HG03354 (cell line): ENCODE measurements at regions not wholly inside any gene's neighbourhood (a gene's known extent, or its start where the extent isn't known, plus 50 kb on each side); places are given as distances from the start of the nearest gene placed in this dataset.
"Not testable (repeated sequence)": the region's sequence is repeated elsewhere in the genome, so short reads cannot be mapped to it uniquely, and the experiment has no call there.

Source experiments
- ATAC-seq: cut with Tn5 transposase; IDR thresholded peaks from one replicate; pipeline ENCODE4 v1.9.1; 2021; ENCODE audit warnings: mild to moderate bottlenecking; ENCODE audit not compliant: unreplicated experiment, poor library complexity, severe bottlenecking

DNA sequence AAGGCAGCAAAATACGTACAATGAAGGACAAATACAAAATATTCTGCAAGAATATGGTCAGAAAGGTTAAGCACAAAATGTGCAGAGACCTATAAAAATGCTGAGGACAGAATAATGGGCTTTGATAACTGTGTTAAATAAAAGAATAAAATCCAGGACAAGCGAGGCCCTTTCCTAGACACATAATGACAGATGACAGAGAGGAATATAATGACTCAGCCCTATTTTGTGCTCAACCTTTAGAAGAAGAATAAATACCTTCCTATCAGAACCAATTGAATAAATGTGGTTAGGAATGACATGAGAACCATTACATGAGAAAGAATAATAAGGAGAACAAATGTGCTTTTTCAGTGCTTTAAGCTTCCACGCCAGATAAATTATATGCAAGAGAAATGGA lies 178.0 kb downstream of the TEX13C start:
- no peak for ATAC-seq

DNA sequence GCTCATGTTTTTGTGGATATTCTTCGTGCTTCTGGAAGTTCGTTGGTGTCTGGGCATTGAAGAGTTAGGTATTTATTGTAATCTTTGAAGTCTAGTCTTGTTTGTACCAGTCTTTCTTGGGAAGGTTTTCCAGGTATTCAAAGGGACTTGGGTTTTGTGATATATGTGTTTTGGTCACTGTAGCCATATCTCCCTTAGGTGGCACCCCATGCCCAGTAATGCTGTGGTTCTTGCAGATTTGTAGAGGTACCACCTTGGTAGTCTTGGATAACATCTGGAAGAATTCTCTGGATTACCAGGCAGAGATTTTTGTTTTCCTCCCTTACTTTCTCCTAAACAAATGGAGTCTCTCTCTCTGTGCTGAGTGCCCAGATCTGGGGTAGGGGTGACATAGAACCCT lies 184.1 kb downstream of the TEX13C start:
- ATAC-seq = no peak

DNA sequence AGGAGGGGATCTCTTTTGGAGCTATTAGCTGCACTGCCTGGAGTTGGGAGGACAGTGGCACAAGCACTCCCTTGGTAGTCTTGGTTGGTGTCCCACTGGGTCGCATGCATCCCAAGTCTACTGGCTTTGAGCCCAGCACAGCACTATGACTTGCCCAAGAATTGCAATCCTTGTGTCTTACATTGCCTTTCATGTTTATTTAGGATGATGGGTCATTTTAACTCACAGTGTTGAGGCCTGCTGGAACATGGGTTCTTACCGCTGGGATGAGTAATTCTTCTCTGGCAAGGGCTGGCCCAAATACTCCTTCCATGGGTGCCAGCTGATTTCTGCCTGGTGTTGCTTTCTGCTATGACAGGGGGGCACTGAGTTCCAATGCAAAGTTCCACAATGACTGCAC lies 185.5 kb downstream of the TEX13C start:
- no peak for ATAC-seq

DNA sequence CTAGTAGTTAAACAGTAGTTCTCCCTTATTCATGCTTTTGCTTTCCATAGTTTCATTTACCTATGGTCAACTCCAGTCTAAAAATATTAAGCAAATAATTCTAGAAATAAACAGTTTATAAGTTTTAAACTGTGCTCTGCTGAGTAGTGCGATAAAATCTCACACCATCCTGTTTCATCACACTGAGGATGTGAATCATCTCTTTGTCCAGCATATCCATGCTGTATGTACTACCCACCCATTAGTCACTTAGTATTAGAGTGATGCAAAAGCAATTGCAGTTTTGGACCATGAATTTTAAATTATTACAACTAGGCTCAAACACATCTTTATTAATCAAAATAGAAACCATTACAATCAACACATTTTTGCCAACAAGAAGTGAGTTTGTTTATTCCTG lies 187.4 kb downstream of the TEX13C start:
- ATAC-seq = no peak

DNA sequence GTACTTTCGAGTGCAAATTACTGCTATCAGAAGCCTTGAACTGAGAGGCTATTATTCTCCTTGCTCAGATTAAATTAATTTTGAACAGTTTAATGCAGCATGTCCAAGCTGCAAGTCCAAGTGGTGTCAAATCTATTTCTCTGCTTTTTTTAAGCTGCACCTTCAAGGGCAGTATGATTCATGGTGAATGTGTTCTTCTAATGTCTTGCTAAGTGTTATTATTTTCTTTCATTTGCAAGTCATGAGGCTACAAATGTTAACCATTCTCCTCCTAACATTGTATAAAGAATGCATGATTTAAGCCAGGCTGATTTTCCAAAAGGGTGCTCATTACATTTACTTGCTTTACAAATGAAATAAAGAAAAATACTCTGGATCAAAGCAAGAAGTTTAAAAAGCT lies 200.4 kb downstream of the TEX13C start:
- no peak for ATAC-seq

DNA sequence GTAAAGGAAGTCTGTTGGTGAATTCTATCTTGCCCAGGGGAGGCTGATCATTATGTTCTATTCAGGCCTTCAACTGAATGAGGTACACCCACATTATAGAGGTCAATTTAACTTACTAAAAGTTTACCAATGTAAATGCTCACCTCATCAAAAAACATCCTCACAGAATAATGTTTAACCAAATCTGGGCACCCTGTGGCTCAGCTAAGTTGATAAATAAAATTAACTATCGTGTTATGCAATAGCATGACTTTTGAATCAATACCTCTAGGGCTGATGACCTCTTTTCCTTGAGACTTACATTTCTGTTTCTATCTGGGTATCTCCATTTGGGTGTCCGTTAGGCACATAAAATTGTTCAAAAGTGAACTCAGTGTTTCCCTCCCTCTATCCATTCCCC lies 203.1 kb downstream of the TEX13C start:
- ATAC-seq = no peak

DNA sequence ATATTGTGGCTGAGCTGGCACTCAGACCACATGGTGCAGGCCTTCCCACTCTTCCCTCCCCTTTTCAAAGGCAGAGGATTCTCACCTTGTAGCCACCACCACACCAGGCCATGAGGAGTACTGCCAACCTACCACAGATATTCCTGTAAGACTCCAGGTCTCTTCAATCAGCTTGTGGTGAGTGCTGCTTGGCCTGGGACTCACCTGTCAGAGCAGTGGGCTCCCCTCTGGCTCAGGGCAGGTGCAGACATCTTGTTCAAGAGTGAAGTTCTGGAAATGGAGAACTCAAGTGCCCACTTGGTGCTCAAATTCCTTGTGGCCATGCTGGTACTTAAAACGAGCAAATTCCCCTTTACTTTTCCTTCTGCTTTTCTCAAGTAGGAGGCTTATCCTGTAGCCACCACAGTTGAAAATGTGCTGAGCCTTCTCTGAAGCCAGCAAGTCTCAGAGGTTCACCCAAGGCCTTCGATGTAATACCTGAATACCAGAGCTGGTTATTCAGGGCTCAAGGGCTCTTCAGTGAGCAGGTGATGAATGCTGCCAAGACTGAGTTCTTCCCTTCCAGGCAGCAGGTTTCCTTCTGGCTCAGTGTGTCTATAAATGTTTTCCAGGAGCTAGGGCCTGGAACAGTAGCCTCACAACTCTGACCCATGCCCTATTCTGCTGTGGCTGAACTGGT lies 212.9 kb downstream of the TEX13C start:
- no peak for ATAC-seq

DNA sequence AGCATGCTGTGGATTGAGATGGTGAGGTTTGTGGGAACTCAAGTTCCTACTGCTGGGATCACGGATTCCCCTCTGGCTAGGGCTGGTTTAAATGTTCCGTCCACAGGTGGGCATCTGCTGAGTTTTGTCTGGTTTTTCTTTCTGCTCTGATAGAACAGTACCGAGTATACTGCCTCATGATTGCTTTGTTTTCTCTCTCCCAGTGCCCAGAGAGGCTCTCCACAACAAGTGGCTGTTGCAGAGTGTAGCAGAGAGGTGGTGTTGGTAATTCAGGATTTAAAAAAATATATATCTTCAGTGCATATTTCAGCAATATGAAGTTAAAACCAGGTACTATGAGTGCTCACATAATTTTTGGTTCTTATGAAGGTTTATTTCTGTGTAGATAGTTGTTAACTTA lies 213.7 kb downstream of the TEX13C start:
- no peak for ATAC-seq

DNA sequence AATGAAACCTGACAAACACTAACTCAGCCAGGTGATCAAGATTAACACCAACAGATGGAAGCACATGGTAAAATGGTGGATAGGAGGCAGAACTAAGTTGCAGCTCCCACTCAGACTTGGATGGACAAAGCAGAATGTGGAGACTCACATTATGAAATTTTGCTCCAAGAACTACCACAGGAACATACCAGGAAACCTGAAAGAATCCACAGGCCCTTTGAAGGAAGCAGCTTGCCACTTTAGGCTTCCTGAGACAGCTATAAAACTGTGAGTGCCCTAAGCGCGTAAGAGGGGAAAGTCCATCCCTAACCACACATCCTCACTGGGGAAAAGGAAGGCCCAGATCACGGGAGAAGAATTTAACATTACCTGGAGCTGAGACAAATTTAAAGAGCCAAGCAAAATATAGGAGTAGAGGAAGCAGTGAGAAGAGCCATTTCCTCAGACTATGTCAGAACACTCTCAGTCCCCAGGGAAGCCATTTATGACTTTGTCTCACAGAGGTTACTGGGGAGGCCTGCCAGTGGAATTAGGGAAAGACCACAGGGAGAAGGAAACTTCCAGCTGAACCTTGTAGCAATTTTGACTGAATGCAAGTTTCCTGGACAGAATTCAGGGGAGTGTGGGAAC lies 224.5 kb downstream of the TEX13C start:
- ATAC-seq = no peak

DNA sequence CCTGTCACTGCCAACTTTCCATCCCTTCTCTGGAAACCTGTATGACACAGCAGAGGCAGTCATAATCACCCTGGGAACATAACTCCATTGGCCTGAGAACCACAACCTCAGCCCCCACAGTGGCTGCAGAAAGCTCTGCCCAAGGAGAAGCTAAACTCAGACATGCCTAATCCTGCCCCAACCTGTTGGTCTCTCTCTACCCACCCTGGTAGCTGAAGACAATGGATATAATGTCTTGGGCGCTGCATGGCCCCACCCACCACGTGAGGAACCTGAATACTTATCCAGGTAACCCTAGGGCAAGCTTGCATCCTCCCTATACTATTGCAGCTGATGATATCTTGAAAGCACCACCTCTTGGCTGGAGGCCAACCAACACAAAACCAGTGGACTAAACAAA lies 225.2 kb downstream of the TEX13C start:
- no peak for ATAC-seq

DNA sequence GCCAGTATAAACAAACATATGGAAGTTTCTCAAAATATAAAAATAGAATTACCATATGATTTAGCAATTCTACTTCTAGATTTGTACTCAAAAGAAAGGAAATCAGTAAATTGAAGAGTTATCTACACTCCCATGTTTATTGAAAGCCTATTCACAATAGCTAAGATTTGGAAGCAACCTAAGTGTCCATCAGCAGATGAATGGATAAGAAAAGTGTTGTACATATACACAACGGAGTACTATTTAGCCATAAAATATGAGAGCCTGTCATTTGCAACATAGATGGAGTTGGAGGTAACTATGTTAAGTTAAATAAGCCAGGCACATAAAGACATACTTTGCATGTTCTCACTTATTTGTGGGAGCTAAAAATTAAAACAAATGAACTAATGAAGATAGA lies 257.8 kb downstream of the TEX13C start:
- ATAC-seq = no peak

DNA sequence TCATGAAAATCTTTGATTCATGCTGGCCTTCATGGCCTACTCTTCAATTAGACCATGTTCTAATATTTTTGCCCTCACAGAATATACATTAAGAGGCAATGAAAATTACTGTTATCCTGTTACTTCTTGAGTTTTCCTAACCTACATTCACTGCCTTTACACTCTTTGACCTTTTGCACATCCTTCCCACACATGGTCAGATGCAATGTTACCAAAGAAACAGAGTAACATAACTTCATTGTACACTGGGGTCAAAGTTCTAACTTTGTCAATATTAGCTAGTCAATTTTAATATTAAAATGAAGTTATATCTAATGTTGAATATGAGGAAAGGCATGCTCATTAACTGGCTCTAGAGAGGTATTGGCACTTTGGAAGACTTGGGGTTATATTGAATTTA lies 284.8 kb downstream of the TEX13C start:
- ATAC-seq = no peak

DNA sequence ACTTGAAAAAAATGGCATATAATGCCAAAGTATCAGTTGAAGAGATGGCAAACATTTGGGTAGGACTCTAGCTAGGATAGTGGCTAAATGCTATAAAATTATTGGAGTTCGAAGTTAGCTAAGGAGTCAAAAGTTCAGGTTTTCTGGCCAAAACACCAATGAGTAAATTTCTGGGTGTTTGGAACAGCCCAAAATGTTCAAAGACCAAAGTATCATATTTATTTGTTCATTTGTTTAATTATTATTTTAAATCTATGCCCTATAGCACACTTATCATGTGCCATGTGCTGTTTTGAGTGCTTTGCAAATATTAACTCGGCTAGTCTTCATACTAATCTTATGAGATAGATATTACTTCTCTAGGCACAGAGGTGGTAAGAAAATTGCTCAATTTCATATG lies 285.5 kb downstream of the TEX13C start:
- ATAC-seq = no peak

DNA sequence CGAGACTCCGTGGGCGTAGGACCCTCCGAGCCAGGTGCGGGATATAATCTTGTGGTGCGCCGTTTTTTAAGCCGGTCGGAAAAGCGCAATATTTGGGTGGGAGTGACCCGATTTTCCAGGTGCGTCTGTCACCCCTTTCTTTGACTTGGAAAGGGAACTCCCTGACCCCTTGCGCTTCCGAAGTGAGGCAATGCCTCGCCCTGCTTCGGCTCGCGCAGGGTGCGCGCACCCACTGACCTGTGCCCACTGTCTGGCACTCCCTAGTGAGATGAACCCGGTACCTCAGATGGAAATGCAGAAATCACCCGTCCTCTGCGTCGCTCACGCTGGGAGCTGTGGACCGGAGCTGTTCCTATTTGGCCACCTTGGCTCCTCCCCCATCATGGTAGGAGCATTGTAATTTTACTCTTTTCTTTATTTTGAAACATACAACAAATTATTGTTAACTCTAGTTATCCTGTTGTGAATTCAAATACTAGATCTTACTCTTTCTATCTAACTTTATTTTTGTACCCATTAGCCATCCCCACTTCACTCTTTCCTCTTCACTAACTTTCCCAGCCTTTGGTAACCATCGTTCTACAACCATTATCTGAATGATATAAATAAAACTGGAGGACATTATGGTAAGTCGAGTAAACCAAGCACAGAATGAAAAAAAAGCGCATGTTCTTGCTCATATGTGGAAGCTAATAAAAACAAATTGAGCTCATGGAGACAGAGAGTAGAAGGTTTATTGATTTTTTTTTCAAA lies 295.1 kb downstream of the TEX13C start:
- not testable (repeated sequence) for ATAC-seq

DNA sequence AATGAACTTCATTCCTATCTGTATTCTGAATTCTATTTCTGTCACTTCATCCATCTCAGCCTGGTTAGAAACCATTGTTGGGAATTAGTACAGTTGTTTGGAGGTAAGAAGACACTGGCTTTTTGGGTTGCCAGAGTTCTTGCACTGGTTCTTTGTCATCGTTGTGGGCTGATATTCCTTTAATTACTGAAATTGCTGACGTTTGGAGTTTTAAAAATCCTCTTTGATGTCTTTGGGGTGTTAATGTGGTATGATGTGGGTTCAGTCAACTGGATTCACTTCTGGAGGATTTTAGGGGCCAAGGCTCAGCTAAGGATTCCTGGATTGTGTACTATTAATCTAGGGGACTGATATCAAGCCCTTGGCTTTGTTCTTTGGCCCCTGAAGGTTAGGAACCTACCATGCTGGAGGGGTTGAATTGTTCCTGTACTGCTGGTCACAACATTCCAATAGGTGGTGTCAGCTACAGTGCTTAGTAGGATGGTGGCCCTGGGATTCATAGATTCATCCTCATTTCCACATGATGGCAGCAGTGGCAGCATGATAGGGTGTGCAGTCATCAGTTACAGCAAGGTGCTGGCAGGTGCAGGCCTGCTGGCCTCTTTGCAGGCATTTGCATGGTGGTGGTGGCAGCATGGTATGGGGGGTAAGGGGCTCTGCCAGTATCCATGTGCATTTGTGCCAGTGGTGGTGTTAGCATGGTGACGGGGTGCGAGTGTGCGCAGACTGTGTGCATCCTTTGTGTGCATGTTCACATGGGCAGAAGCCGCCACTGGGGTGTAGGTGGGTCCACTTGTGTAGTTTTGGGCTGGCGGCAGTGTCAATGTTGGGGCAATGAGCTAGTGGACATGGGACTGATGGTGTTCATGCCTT lies 301.3 kb downstream of the TEX13C start:
- ATAC-seq = no peak

DNA sequence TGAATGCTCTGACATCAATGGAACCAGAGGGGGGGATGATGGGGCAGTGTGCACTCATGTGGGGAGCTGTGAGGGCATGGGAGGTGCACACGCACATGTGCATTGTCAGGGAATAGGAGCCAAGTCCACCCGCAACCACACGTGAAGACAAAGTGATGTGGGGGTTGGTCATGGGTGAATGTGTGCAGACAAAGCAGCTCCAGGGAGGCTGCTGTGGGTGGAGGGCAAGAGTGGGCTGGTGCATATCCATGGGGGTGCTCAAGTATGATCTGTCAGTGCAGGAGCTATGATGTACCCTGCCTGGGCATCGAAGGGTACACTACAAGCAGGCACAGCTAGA lies 301.9 kb downstream of the TEX13C start:
- no peak for ATAC-seq

DNA sequence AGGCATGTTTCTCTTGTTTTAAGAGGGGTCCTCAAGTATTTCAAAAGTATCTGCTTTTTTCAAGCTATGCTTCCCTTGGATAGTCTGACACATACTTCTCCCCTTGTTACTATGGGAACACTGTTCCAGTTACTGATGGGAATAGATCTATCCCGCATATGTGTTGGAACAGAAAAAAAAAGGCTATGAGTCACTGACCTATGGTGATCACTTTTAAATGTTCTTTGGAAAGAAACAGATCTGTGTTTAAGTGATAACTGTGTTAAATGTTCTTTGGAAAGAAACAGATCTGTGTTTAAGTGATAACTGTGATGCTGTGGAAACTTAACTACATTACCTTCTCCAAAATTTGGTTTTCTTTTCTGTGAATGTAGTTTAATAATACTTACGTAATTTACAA lies 303.2 kb downstream of the TEX13C start:
- ATAC-seq = no peak

DNA sequence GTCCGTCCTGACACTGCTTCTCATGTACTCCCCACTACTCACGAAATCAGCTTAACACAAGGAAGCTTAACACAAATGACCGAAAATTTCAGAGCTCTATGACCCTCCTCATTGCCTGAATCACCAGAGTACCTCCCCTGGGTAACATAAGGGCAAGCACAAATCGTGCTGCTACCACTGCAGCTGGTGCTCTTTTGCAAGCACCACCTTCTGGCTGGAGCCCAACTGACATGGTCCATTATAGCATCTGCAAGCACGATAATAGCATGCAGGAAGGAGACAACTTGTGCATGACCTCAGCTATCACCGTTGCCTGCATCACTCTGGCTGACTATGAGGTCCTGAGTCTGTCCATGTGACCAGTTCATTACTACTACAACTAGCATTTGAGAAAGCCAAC lies 308.0 kb downstream of the TEX13C start:
- ATAC-seq = no peak

DNA sequence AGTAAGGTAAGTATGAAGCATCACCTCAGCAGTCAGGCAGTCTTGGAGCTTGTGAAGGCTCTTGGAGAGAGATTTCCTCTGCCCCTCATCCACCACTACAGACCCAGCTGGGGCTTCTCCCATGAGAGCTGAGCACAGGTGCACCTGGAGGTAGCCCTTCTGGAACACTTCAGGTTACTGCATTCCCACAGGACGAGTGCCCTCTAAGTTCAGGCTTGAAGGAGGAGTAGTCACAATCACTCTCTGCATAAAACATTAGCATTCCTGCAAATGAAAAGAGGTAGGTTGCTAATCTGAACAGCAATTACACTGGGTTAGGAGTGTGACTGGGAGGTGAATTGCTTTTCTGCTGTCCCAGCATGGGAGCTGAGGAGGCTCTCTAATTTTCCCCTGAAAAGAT lies 308.8 kb downstream of the TEX13C start:
- ATAC-seq = no peak

DNA sequence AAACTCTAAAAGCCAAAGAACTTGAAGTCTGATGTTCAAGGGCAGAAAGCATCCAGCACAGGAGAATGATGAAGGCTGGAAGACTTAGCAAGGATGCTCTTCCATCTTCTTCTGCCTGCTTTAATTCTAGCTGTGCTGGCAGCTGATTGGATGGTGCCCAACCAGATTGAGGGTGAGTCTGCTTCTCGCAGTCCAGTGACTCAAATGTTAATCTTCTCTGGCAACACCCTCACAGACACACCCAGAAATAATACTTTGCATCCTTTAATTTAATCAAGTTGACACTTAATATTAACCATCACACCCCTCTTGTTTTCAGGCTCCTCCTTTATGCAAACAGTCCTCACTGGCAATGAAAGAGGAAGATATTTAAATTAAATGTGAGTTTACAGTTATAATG lies 321.7 kb downstream of the TEX13C start:
- ATAC-seq = no peak
